H1 (cell line): ENCODE measurements at regions not wholly inside any gene's neighbourhood (a gene's known extent, or its start where the extent isn't known, plus 50 kb on each side); places are given as distances from the start of the nearest gene placed in this dataset.
A peak's percentile ranks its signal among the peaks of the same experiment; 100 is the strongest.

Experiments
- CTCF ChIA-PET: fragments of 300-600 bp; sonication (Branson Sonifier 250); formaldehyde crosslinking; loops from one replicate; lab custom pipeline; 2021; ENCODE audit not compliant: partially characterized antibody; lab: Charles Lee
- POLR2A ChIA-PET: fragments of 300-600 bp; sonication (Branson Sonifier 250); formaldehyde crosslinking; loops from one replicate; lab custom pipeline; 2021; ENCODE audit warnings: inconsistent platforms; ENCODE audit not compliant: partially characterized antibody; lab: Charles Lee
- DNase-seq, 2 experiments: peaks; one replicate each; pipeline versions ENCODE4 v3.0.0 to v3.0.0-alpha.2; 2010 to 2022; ENCODE audit warnings: low spot score in 2 of 2, low read depth in 1 of 2, mixed read lengths in 1 of 2
- FAIRE-seq: peaks from 2 replicates; lab custom pipeline; 2011; peaks lifted over from hg19 to GRCh38; lab: Jason Lieb, UNC
- H2AFZ ChIP-seq: 2 replicates; pipeline ENCODE4 v1.8.1; 2012; ENCODE audit warnings: low read length, inconsistent platforms
- H2AK5ac ChIP-seq: 2 replicates; pipeline ENCODE4 v1.6.1; 2013; ENCODE audit warnings: low read depth, low read length
- H2BK120ac ChIP-seq: replicated peaks from 2 replicates; pipeline ENCODE3; 2013; ENCODE audit warnings: low read depth, low read length, inconsistent platforms
- H2BK12ac ChIP-seq: 2 replicates; pipeline ENCODE4 v1.6.1; 2013; ENCODE audit warnings: low read depth, low read length
- H2BK15ac ChIP-seq: 2 replicates; pipeline ENCODE4 v1.6.1; 2013; ENCODE audit warnings: low read length
- H2BK20ac ChIP-seq: 2 replicates; pipeline ENCODE4 v1.6.1; 2013; ENCODE audit warnings: low read length
- H2BK5ac ChIP-seq: 2 replicates; pipeline ENCODE4 v1.6.1; 2013; ENCODE audit warnings: low read depth, low read length
- H3K14ac ChIP-seq: 2 replicates; pipeline ENCODE4 v1.6.1; 2013; ENCODE audit warnings: inconsistent platforms; ENCODE audit not compliant: insufficient read length
- H3K18ac ChIP-seq: 2 replicates; pipeline ENCODE4 v1.6.1; 2013; ENCODE audit warnings: low read length; ENCODE audit errors: extremely low read depth
- H3K23ac ChIP-seq: 2 replicates; pipeline ENCODE4 v1.6.1; 2013; ENCODE audit warnings: inconsistent platforms; ENCODE audit not compliant: insufficient read length
- H3K23me2 ChIP-seq: 2 replicates; pipeline ENCODE4 v1.6.1; 2013; ENCODE audit warnings: low read depth, low read length
- H3K27ac ChIP-seq: 2 replicates; pipeline ENCODE4 v1.6.1; 2011; ENCODE audit warnings: low read depth, low read length, inconsistent platforms
- H3K27me3 ChIP-seq, 4 experiments: replicated peaks in 1 of 4; 1 replicate in 1 of 4; 2 replicates in 3 of 4; pipeline versions ENCODE4 v1.6.1 to v1.8.1; 2011 to 2013; ENCODE audit warnings: low read length in 3 of 4, mild to moderate bottlenecking in 3 of 4, inconsistent platforms in 2 of 4, mixed read lengths in 2 of 4, moderate library complexity in 1 of 4; ENCODE audit not compliant: control insufficient read depth in 3 of 4, insufficient read depth in 3 of 4; ENCODE audit errors: extremely low read depth in 1 of 4
- H3K36me3 ChIP-seq, 4 experiments: 2 replicates each; pipeline versions ENCODE4 v1.6.1 to v1.8.1; 2011 to 2013; ENCODE audit warnings: mild to moderate bottlenecking in 4 of 4, low read length in 3 of 4, moderate library complexity in 2 of 4, control low read depth in 1 of 4, inconsistent platforms in 1 of 4; ENCODE audit not compliant: insufficient read depth in 4 of 4, control insufficient read depth in 2 of 4
- H3K4ac ChIP-seq: replicated peaks from 2 replicates; pipeline ENCODE3; 2013; ENCODE audit warnings: low read length, low read depth, mixed read lengths, inconsistent platforms; ENCODE audit not compliant: insufficient read length
- H3K4me1 ChIP-seq, 4 experiments: replicated peaks in 1 of 4; 1 replicate in 1 of 4; 2 replicates in 3 of 4; pipeline versions ENCODE4 v1.6.1 to v1.8.1; 2011 to 2013; ENCODE audit warnings: low read length in 3 of 4, inconsistent platforms in 2 of 4, mixed read lengths in 1 of 4; ENCODE audit not compliant: insufficient read depth in 4 of 4, control insufficient read depth in 3 of 4
- H3K4me2 ChIP-seq, 2 experiments: 2 replicates each; pipeline versions ENCODE4 v1.6.1 to v1.8.1; 2011 to 2013; ENCODE audit warnings: low read depth in 2 of 2, low read length in 2 of 2, control low read depth in 1 of 2, inconsistent platforms in 1 of 2, mild to moderate bottlenecking in 1 of 2; ENCODE audit not compliant: insufficient read depth in 1 of 2
- H3K4me3 ChIP-seq, 4 experiments: fragments of 200-600, 300-600 bp in 1 of 4; sonication (generic), shearing (Covaris generic), sonication (Bioruptor Twin) in 1 of 4; 2 replicates each; pipeline versions ENCODE4 v1.5.1 to v1.8.1; 2011 to 2016; ENCODE audit warnings: low read length in 4 of 4, low read depth in 3 of 4, control low read depth in 2 of 4, inconsistent platforms in 2 of 4, mild to moderate bottlenecking in 2 of 4, mixed read lengths in 1 of 4, moderate library complexity in 1 of 4; ENCODE audit not compliant: insufficient read depth in 2 of 4; ENCODE audit errors: extremely low read depth in 1 of 4
- H3K56ac ChIP-seq: replicated peaks from 2 replicates; pipeline ENCODE3; 2013; ENCODE audit warnings: low read depth, mild to moderate bottlenecking, mixed read lengths, low read length, inconsistent platforms; ENCODE audit not compliant: insufficient read length
- H3K79me1 ChIP-seq: 2 replicates; pipeline ENCODE4 v1.6.1; 2013; ENCODE audit warnings: low read depth, low read length, control low read depth
- H3K79me2 ChIP-seq, 2 experiments: 2 replicates each; pipeline versions ENCODE4 v1.6.1 to v1.8.1; 2012 to 2013; ENCODE audit warnings: low read length in 2 of 2, mild to moderate bottlenecking in 2 of 2, inconsistent platforms in 1 of 2; ENCODE audit not compliant: insufficient read depth in 2 of 2, control insufficient read depth in 1 of 2
- H3K9ac ChIP-seq, 4 experiments: replicated peaks in 1 of 4; 1 replicate in 1 of 4; 2 replicates in 3 of 4; pipeline versions ENCODE4 v1.6.1 to v1.8.1; 2011 to 2013; ENCODE audit warnings: low read depth in 3 of 4, low read length in 3 of 4, control low read depth in 2 of 4, mild to moderate bottlenecking in 2 of 4, moderate library complexity in 2 of 4, inconsistent platforms in 1 of 4; ENCODE audit errors: extremely low read depth in 1 of 4
- H3K9me3 ChIP-seq, 2 experiments: 2 replicates each; pipeline versions ENCODE4 v1.6.1 to v1.8.1; 2012 to 2013; ENCODE audit warnings: mild to moderate bottlenecking in 2 of 2, moderate library complexity in 2 of 2, control low read depth in 1 of 2, inconsistent platforms in 1 of 2, low read depth in 1 of 2, low read length in 1 of 2, mixed read lengths in 1 of 2; ENCODE audit not compliant: insufficient read depth in 2 of 2
- H4K20me1 ChIP-seq, 2 experiments: replicated peaks in 1 of 2; 2 replicates each; pipeline versions ENCODE3 to v1.8.1; 2011 to 2013; ENCODE audit warnings: inconsistent platforms in 2 of 2, low read length in 2 of 2, mild to moderate bottlenecking in 1 of 2; ENCODE audit not compliant: insufficient read depth in 2 of 2, control insufficient read depth in 1 of 2
- H4K5ac ChIP-seq: 2 replicates; pipeline ENCODE4 v1.6.1; 2013; ENCODE audit warnings: low read length, low read depth, mixed read lengths, inconsistent platforms; ENCODE audit not compliant: insufficient read length
- H4K8ac ChIP-seq: 2 replicates; pipeline ENCODE4 v1.8.0; 2013; ENCODE audit warnings: mild to moderate bottlenecking, moderate library complexity, low read length, inconsistent platforms; ENCODE audit not compliant: insufficient read depth; ENCODE audit errors: extremely low read depth
- H4K91ac ChIP-seq: replicated peaks from 2 replicates; pipeline ENCODE3; 2013; ENCODE audit warnings: low read length, mixed read lengths, inconsistent platforms; ENCODE audit not compliant: insufficient read length
- CEBPB ChIP-seq: IDR thresholded peaks from 2 replicates; pipeline ENCODE4 v1.6.1; 2012; ENCODE audit warnings: low read depth, low read length
- EP300 ChIP-seq, 2 experiments: IDR thresholded peaks; 1 replicate in 1 of 2; 2 replicates in 1 of 2; pipeline ENCODE4 v1.6.1; 2011 to 2012; ENCODE audit warnings: low read depth in 2 of 2, low read length in 2 of 2, mild to moderate bottlenecking in 2 of 2, borderline replicate concordance in 1 of 2, inconsistent platforms in 1 of 2, moderate library complexity in 1 of 2
- PHF8 ChIP-seq: fragments of 200-600 bp; sonication (generic); conservative IDR thresholded peaks from 2 replicates; pipeline ENCODE4 v1.7.1; 2012; ENCODE audit warnings: low read depth, mild to moderate bottlenecking, inconsistent platforms, low read length, moderate library complexity
- POLR2A ChIP-seq, 2 experiments: IDR thresholded peaks; 1 replicate in 1 of 2; 2 replicates in 1 of 2; pipeline ENCODE4 v1.6.1; 2011; ENCODE audit warnings: low read depth in 2 of 2, low read length in 2 of 2, mild to moderate bottlenecking in 2 of 2; ENCODE audit errors: control extremely low read depth in 1 of 2
- POLR2AphosphoS5 ChIP-seq: IDR thresholded peaks from 2 replicates; pipeline ENCODE4 v1.6.1; 2011; ENCODE audit warnings: low read depth, low read length
- RAD21 ChIP-seq, 2 experiments: IDR thresholded peaks in 1 of 2; conservative IDR thresholded peaks in 1 of 2; 2 replicates each; pipeline ENCODE4 v1.6.1; 2011; ENCODE audit warnings: low read depth in 2 of 2, low read length in 2 of 2, improper control_type of control experiment in 1 of 2, inconsistent platforms in 1 of 2, mild to moderate bottlenecking in 1 of 2, moderate library complexity in 1 of 2
- SIN3A ChIP-seq, 2 experiments: IDR thresholded peaks in 1 of 2; conservative IDR thresholded peaks in 1 of 2; 2 replicates each; pipeline ENCODE4 v1.6.1; 2011 to 2012; ENCODE audit warnings: low read length in 2 of 2, improper control_type of control experiment in 1 of 2, low read depth in 1 of 2, mild to moderate bottlenecking in 1 of 2
- SIRT6 ChIP-seq: IDR thresholded peaks from one replicate; pipeline ENCODE4 v1.7.1; 2012; ENCODE audit warnings: low read length, inconsistent platforms
- SP4 ChIP-seq: IDR thresholded peaks from 2 replicates; pipeline ENCODE4 v1.6.1; 2012; ENCODE audit warnings: low read length, inconsistent platforms
- TBP ChIP-seq: IDR thresholded peaks from 2 replicates; pipeline ENCODE4 v1.6.1; 2011; ENCODE audit warnings: low read depth, low read length, improper control_type of control experiment
- TCF12 ChIP-seq: IDR thresholded peaks from 2 replicates; pipeline ENCODE4 v1.6.1; 2011; ENCODE audit warnings: low read depth, mild to moderate bottlenecking, low read length
- TEAD4 ChIP-seq: IDR thresholded peaks from 2 replicates; pipeline ENCODE4 v1.6.1; 2012; ENCODE audit warnings: low read depth, low read length, inconsistent platforms, mixed read lengths
- WGBS, 2 experiments: shearing (Covaris generic) in 1 of 2; methylation state at CpG; one replicate each; pipeline versions ENCODE4 v1.1.6 to v1.1.7; 2013 to 2015; ENCODE audit warnings: low lambda C conversion rate in 2 of 2, mixed read lengths in 2 of 2, inconsistent platforms in 1 of 2, low coverage in 1 of 2, missing lambda C conversion rate in 1 of 2; ENCODE audit not compliant: insufficient replicate concordance in 2 of 2, insufficient coverage in 1 of 2, insufficient read length in 1 of 2; ENCODE audit errors: extremely low coverage in 1 of 2, missing lambda C conversion rate in 1 of 2; 5-methylcytosine and 5-hydroxymethylcytosine counted together
- TF ChIP-seq, protein P1 (sequence below), 3 experiments: IDR thresholded peaks; 1 replicate in 2 of 3; 2 replicates in 1 of 3; pipeline versions ENCODE4 v1.5.1 to v1.6.1; 2011; ENCODE audit warnings: low read length in 3 of 3, mild to moderate bottlenecking in 3 of 3, inconsistent platforms in 2 of 3, low read depth in 1 of 3, moderate library complexity in 1 of 3; ENCODE audit not compliant: insufficient read depth in 1 of 3; ENCODE audit errors: control extremely low read depth in 1 of 3

- Histone ChIP-seq H3K14ac (no peak overlapping the region), H2AK5ac (no peak overlapping the region), H2BK20ac (no peak overlapping the region), H3K4me2 (no peak overlapping the region), H3K18ac (no peak overlapping the region), H3K56ac (no peak overlapping the region), H3K36me3 (no peaks in the 10 kb centered on the region), H3K4ac (peak overlapping the region; percentile 16), H3K79me1 (no peaks in the 10 kb centered on the region), H4K5ac (no peak overlapping the region), H3K9ac (no peak overlapping the region), H3K9me3 (no peaks in the 10 kb centered on the region; a peak in 1 of 4 replicates), H3K4me3 (no peak overlapping the region), H2BK15ac (no peak overlapping the region), H2BK120ac (no peak overlapping the region), H3K27me3 (no peaks in the 10 kb centered on the region), H4K20me1 (no peaks in the 10 kb centered on the region), H3K23ac (no peak overlapping the region), H4K91ac (no peak overlapping the region), H2BK12ac (no peak overlapping the region; the same call in 1 of the 2 replicates), H3K4me1 (no peaks in the 10 kb centered on the region), H2BK5ac (no peak overlapping the region), H4K8ac (no peak overlapping the region), H3K79me2 (no peaks in the 10 kb centered on the region), H2AFZ (no peak overlapping the region; the same call in 1 of the 2 replicates), H3K27ac (no peak overlapping the region), H3K23me2 (no peaks in the 10 kb centered on the region)
- no peak for FAIRE-seq
- POLR2A ChIA-PET = no interaction called here
- CTCF ChIA-PET = interaction anchor here (0.8 to 1.2 kb wide), 3 partner anchors 8 to 124 kb away, joined by 3 to 4 read pairs (median 4); no protein-coding TSS in a partner anchor
- DNase-seq = no peak
- WGBS, 2 experiments = 81% methylated on average over 4 of the region's 4 CpGs; no CpG with 5 or more reads in 1 of the 2 experiments
- TF ChIP-seq POLR2AphosphoS5 (no peak), TCF12 (no peak), SP4 (no peak), POLR2A (IDR thresholded peaks at IDR 0.05; ENCODE audit: control extremely low read depth in 1 of 2, low read depth in 2 of 2, low read length in 2 of 2) (no peak), EP300 (IDR thresholded peaks at IDR 0.05; ENCODE audit: borderline replicate concordance in 1 of 2, low read depth in 2 of 2, low read length in 2 of 2) (no peak), SIN3A (conservative IDR thresholded peaks at IDR 0.05 in 1 of 2, IDR thresholded peaks at IDR 0.05 in 1 of 2; ENCODE audit: low read depth in 1 of 2, low read length in 2 of 2) (no peak), TBP (no peak), RAD21 (IDR thresholded peaks at IDR 0.05 in 1 of 2, conservative IDR thresholded peaks at IDR 0.05 in 1 of 2; ENCODE audit: low read depth in 2 of 2, low read length in 2 of 2) (no peak), SIRT6 (no peak), CEBPB (no peak), PHF8 (no peak), TEAD4 (no peak)
- TF ChIP-seq, protein P1, sequence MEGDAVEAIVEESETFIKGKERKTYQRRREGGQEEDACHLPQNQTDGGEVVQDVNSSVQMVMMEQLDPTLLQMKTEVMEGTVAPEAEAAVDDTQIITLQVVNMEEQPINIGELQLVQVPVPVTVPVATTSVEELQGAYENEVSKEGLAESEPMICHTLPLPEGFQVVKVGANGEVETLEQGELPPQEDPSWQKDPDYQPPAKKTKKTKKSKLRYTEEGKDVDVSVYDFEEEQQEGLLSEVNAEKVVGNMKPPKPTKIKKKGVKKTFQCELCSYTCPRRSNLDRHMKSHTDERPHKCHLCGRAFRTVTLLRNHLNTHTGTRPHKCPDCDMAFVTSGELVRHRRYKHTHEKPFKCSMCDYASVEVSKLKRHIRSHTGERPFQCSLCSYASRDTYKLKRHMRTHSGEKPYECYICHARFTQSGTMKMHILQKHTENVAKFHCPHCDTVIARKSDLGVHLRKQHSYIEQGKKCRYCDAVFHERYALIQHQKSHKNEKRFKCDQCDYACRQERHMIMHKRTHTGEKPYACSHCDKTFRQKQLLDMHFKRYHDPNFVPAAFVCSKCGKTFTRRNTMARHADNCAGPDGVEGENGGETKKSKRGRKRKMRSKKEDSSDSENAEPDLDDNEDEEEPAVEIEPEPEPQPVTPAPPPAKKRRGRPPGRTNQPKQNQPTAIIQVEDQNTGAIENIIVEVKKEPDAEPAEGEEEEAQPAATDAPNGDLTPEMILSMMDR (IDR thresholded peaks at IDR 0.05; ENCODE audit: control extremely low read depth in 1 of 3, insufficient read depth in 1 of 3, low read depth in 1 of 3, low read length in 3 of 3) = no peak
Observed at GRCh38 chr9:22580788-22581187, 134.2 kb downstream of the DMRTA1 start.
